NCI-H748 (cell line): ENCODE measurements at regions not wholly inside any gene's neighbourhood (a gene's known extent, or its start where the extent isn't known, plus 50 kb on each side); places are given as distances from the start of the nearest gene placed in this dataset.
"Not testable (repeated sequence)": the region's sequence is repeated elsewhere in the genome, so short reads cannot be mapped to it uniquely, and the experiment has no call there.

Experiments used
- DNase-seq: peaks from one replicate; lab custom pipeline; 2025; ENCODE audit not compliant: unreplicated experiment; lab: John Stamatoyannopoulos, UW

- not testable (repeated sequence) for DNase-seq
Measured at GRCh38 chr1:146645978-146646604, 292.0 kb upstream of the NBPF12 start.

- DNase-seq = not testable (repeated sequence)
Measured at GRCh38 chr1:146641534-146641933, 296.6 kb upstream of the NBPF12 start.

- not testable (repeated sequence) for DNase-seq
Measured at GRCh38 chr1:146640671-146641070, 297.5 kb upstream of the NBPF12 start.

GRCh38 chr1:146630302-146630701, 307.8 kb upstream of the NBPF12 start:
- DNase-seq = not testable (repeated sequence)

GRCh38 chr1:146618582-146618981, 319.5 kb upstream of the NBPF12 start:
- DNase-seq = not testable (repeated sequence)

- not testable (repeated sequence) for DNase-seq
Measured at GRCh38 chr1:146604681-146605080, 333.4 kb upstream of the NBPF12 start.

GRCh38 chr1:146600720-146601307, 337.3 kb upstream of the NBPF12 start:
- DNase-seq = not testable (repeated sequence)

GRCh38 chr1:146599906-146600305, 338.2 kb upstream of the NBPF12 start:
- not testable (repeated sequence) for DNase-seq

- not testable (repeated sequence) for DNase-seq
Measured at GRCh38 chr1:146581229-146581628, 352.4 kb upstream of the NOTCH2NLA start.

GRCh38 chr1:146567541-146567940, 338.7 kb upstream of the NOTCH2NLA start:
- not testable (repeated sequence) for DNase-seq

GRCh38 chr1:146558032-146558431, 329.2 kb upstream of the NOTCH2NLA start:
- DNase-seq = not testable (repeated sequence)

- DNase-seq = not testable (repeated sequence)
Measured at GRCh38 chr1:146556405-146556804, 327.6 kb upstream of the NOTCH2NLA start.

GRCh38 chr1:146552414-146552813, 323.6 kb upstream of the NOTCH2NLA start:
- not testable (repeated sequence) for DNase-seq

GRCh38 chr1:146548684-146549083, 319.9 kb upstream of the NOTCH2NLA start:
- not testable (repeated sequence) for DNase-seq

- not testable (repeated sequence) for DNase-seq
Measured at GRCh38 chr1:146546189-146546588, 317.4 kb upstream of the NOTCH2NLA start.

- not testable (repeated sequence) for DNase-seq
Measured at GRCh38 chr1:146537775-146538373, 309.1 kb upstream of the NOTCH2NLA start.

GRCh38 chr1:146536028-146536427, 307.2 kb upstream of the NOTCH2NLA start:
- not testable (repeated sequence) for DNase-seq

GRCh38 chr1:146535575-146535974, 306.8 kb upstream of the NOTCH2NLA start:
- DNase-seq = not testable (repeated sequence)

- not testable (repeated sequence) for DNase-seq
Measured at GRCh38 chr1:146530958-146531357, 302.1 kb upstream of the NOTCH2NLA start.

GRCh38 chr1:146522812-146523211, 294.0 kb upstream of the NOTCH2NLA start:
- DNase-seq = not testable (repeated sequence)

- not testable (repeated sequence) for DNase-seq
Measured at GRCh38 chr1:146522345-146522744, 293.5 kb upstream of the NOTCH2NLA start.

GRCh38 chr1:146521804-146522203, 293.0 kb upstream of the NOTCH2NLA start:
- DNase-seq = not testable (repeated sequence)
